ELF-1 (cell line): ENCODE measurements at regions not wholly inside any gene's neighbourhood (a gene's known extent, or its start where the extent isn't known, plus 50 kb on each side); places are given as distances from the start of the nearest gene placed in this dataset.
"Not testable (repeated sequence)": the region's sequence is repeated elsewhere in the genome, so short reads cannot be mapped to it uniquely, and the experiment has no call there.

Source experiments
- DNase-seq: peaks from one replicate; pipeline ENCODE4 v3.0.0-alpha.2; 2016; ENCODE audit warnings: low read depth, low spot score

GRCh38 chr21:22019766-22020165 lies 1021.6 kb downstream of the NCAM2 start:
- DNase-seq: no peak

- no peak for DNase-seq
Measured at GRCh38 chr21:22020221-22020620, 1022.0 kb downstream of the NCAM2 start.

- not testable (repeated sequence) for DNase-seq
Measured at GRCh38 chr21:22023896-22024295, 1025.7 kb downstream of the NCAM2 start.

DNA sequence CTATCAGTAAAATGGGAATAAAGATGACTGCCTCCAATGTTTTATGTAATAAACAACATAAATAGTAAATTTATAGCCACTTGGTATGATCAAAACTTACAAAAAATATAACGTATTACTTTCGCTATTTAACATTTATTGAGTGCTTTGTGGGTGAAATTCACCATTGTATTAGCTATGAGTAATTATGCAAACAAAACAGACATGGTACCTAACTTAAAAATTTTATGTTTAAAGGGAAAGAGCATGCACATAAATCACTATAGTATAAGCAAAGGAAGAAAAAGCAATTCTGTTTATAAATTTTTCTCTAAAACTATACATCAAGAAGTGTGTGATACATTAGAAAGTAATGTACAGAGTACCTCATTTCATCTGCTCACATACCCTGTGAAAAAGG lies 1046.2 kb downstream of the NCAM2 start:
- DNase-seq: no peak

GRCh38 chr21:22046576-22046975 lies 1048.4 kb downstream of the NCAM2 start:
- no peak for DNase-seq

GRCh38 chr21:22056904-22057303 lies 1058.7 kb downstream of the NCAM2 start:
- no peak for DNase-seq

- DNase-seq: no peak
Measured at GRCh38 chr21:22062472-22063139, 1064.4 kb downstream of the NCAM2 start.

- DNase-seq: no peak
Measured at GRCh38 chr21:22063140-22063539, 1064.9 kb downstream of the NCAM2 start.

DNA sequence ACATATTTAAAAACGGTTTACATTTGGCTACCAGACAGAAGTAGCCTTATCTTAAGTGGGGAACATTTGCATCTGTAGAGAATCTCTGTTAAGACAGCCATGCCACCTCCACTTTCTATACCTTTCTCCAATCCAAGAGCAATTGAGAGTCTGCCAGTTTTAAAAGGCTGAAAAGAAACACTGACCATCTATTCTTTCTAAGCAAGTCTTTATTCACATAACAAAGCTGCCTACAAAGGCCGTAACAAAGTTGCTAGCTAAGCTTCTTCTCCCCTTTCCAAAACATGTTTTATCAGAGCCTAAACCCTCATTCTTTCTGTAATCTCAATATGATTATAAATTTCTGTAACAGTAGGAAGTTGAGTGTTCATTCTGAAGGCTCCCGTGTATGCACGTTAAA lies 1078.3 kb downstream of the NCAM2 start:
- DNase-seq: no peak

GRCh38 chr21:22083899-22084298 lies 1085.7 kb downstream of the NCAM2 start:
- no peak for DNase-seq

- no peak for DNase-seq
Measured at GRCh38 chr21:22096314-22096713, 1098.1 kb downstream of the NCAM2 start.

GRCh38 chr21:22106720-22107410 lies 1108.7 kb downstream of the NCAM2 start:
- DNase-seq: no peak

GRCh38 chr21:22115746-22116145 lies 1117.5 kb downstream of the NCAM2 start:
- DNase-seq: no peak

- DNase-seq: peak; percentile 63
Measured at GRCh38 chr21:22120616-22121266, 1122.5 kb downstream of the NCAM2 start.

DNA sequence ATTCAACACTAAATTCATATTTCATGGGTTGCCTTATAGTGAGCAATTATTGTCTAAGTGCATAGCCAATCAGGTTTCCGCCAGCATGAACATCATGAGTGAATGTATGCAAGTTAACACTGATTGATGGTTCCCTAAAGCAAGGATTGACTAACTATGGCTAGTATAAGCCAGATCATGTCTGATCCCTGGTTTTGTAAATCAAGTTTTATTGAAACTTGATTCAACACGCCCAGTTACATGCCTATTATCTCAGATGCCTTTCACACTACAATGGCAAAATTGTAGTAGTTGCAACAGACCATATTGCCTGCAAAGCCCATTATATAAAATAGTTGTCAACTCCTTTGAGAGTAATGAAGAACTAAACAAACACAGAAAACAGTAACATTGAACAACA lies 1127.4 kb downstream of the NCAM2 start:
- no peak for DNase-seq

DNA sequence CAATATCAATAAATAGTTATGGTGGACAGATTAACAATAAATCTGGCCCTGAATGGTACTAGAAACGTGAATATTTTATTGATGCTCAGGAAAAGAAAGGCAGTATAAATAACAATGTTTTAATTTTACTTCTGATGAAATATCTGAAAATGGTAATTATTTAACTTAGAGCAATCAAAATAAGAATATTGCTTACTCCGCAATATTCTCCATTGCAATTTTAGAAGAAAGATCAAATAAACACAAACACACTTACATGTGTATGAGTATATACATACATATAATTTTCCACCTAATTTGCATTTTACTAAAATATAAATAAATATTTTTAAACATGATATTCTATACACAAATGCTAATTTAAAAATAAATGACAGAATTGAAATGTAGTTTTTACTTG lies 1130.5 kb downstream of the NCAM2 start:
- no peak for DNase-seq

DNA sequence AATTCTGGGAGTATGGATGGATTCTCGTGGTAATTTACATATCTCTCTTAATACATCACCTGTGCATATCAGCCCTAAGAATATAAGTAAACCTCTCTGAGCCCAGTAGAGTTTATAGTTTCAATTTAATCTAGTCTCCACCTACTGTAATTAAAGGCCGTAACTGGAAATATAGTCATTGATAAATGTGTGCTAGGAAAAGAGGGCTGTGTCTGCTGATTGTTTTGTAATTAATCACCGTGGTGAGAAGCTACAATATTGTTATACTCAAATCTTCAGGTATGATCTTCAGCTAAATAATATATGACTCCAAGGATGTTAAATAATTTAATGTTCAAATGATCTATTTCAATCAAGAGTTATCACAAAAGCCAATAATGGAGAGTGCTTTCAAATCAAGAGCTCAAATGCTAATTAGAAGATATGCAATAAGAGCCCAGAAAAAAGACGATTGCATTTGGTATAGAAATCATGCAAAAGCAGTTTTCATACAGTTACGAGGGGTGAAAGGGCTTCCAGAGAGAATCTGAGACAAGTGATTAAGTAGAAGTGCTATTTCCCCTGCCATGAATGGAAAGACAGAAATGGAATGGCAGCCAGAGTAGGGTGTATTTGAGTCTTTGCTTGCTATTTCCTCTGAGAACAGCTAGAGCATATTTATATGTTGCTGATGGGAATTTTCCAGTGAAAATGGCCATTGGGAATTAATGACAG lies 1134.3 kb downstream of the NCAM2 start:
- no peak for DNase-seq

DNA sequence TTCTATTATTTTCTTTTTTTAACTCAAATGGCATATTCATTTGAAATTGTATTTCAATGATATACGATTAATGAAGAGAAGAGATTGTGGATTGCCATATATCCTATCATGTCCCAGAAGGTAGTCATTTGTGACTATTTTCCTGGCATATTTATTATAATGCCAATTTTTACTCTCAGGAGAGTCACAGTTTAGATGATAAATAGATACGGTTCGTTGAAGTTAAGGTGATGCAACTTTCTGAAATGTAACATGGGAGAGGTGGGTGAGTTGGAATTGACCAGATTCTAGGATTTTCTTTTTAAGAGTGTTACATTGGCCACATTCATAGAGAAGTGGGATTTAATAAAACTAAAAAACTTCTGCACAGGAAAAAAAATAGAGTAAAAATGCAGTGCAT lies 1138.5 kb downstream of the NCAM2 start:
- DNase-seq: no peak

- no peak for DNase-seq
Measured at GRCh38 chr21:22138297-22139016, 1140.2 kb downstream of the NCAM2 start.

- DNase-seq: no peak
Measured at GRCh38 chr21:22145545-22145944, 1147.3 kb downstream of the NCAM2 start.

- DNase-seq: no peak
Measured at GRCh38 chr21:22154579-22155274, 1156.5 kb downstream of the NCAM2 start.
